VCaP (cell line): ENCODE measurements at regions not wholly inside any gene's neighbourhood (a gene's known extent, or its start where the extent isn't known, plus 50 kb on each side); places are given as distances from the start of the nearest gene placed in this dataset.
"Not testable (repeated sequence)": the region's sequence is repeated elsewhere in the genome, so short reads cannot be mapped to it uniquely, and the experiment has no call there.

Experiments
- H3K27ac ChIP-seq: fragments of 450-650 bp; 2 replicates; pipeline ENCODE4 v1.5.1; 2017
- TF ChIP-seq, protein P1 (sequence below): fragments of 450-650 bp; conservative IDR thresholded peaks from 2 replicates; pipeline ENCODE4 v1.5.1; 2017; ENCODE audit warnings: mild to moderate bottlenecking, moderate library complexity

DNA sequence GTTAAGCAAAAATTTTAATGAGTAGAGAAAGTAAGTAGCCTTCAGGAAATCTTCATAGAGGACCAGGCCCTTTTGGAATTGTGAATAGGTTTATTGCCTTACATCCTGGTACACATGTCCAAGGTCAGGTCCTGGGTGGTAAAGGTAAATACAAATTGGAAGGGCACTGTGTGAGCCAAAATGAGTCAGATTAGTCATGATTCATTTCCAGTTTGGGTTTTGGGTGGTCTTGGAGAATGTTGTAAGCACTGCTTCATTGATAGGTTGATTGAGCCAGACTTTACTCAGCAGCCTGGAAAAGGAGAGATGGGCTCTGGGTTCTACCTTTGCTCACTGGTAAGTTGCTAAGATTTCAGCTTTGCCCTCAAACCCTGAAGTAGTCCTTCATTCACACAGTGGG, 82.5 kb upstream of the ZNF169 start:
- TF ChIP-seq, protein P1, sequence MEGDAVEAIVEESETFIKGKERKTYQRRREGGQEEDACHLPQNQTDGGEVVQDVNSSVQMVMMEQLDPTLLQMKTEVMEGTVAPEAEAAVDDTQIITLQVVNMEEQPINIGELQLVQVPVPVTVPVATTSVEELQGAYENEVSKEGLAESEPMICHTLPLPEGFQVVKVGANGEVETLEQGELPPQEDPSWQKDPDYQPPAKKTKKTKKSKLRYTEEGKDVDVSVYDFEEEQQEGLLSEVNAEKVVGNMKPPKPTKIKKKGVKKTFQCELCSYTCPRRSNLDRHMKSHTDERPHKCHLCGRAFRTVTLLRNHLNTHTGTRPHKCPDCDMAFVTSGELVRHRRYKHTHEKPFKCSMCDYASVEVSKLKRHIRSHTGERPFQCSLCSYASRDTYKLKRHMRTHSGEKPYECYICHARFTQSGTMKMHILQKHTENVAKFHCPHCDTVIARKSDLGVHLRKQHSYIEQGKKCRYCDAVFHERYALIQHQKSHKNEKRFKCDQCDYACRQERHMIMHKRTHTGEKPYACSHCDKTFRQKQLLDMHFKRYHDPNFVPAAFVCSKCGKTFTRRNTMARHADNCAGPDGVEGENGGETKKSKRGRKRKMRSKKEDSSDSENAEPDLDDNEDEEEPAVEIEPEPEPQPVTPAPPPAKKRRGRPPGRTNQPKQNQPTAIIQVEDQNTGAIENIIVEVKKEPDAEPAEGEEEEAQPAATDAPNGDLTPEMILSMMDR = no peak

GRCh38 chr9:94178927-94179326, 80.2 kb upstream of the ZNF169 start:
- TF ChIP-seq, protein P1 = no peak
- no peak overlapping the region for H3K27ac ChIP-seq

More for the DNA sequence above, 82.5 kb upstream of the ZNF169 start:
- H3K27ac ChIP-seq = no peak overlapping the region

DNA sequence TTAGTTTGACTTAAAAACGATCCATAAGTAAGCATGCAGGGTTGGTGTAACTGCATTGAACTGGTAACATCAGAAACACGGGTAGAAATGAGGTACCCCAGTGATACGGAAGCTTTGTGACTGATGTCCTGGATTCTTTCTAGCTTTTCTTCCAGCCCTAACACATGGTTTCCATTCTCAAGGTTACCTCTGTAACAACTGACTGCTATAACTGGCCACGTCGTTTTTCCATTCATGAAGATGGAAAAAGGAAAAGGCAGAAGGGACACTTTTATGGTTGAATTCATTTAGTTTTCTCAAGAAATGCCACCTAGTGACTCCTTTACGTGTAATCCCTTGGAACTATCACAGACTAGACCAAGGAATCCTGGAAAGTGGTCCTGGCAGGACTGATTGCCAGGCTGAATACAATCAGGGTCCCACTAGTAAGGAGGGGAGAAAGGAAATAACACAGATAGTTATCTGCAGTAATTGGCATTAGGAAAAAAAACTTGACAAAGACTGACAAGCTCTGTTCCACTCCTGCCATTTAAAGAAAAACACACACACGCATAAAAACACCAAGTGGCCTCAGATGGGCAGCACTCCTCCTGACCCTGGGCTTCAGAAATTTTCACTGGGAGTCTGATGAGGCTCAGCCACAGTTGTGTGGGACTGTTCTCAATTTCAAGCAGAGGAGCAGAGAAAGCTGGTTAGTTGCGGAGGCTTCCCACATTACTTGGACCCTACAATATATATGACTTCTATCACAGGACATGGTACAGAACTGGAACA, 77.5 kb upstream of the ZNF169 start:
- no peak overlapping the region for H3K27ac ChIP-seq
- TF ChIP-seq, protein P1 = no peak

- no peak overlapping the region for H3K27ac ChIP-seq
- TF ChIP-seq, protein P1 = no peak
These were observed 76.6 kb upstream of the ZNF169 start for GRCh38 chr9:94182532-94182931.

GRCh38 chr9:94183240-94183999, 75.7 kb upstream of the ZNF169 start:
- no peak overlapping the region for H3K27ac ChIP-seq
- TF ChIP-seq, protein P1 = no peak

DNA sequence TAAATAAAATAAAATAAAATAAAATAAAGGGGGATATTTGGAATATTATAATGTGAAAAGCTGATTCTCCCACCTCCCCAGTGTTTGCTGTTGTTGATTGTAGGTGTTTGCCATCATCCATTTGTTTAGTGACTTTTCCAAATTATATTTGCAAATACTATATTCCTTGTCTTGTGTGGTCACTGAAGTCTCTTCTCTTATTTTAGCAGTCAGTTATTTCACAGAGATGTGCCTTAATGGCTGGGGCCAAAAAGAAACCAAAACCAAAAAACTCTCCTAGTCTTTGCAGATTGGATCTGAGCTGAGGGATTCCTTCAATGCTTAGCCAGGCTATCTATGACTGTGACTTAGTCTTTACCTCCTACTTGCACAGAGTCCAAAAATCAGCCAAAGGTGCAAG, 70.9 kb upstream of the ZNF169 start:
- H3K27ac ChIP-seq = no peak overlapping the region
- TF ChIP-seq, protein P1 = no peak

DNA sequence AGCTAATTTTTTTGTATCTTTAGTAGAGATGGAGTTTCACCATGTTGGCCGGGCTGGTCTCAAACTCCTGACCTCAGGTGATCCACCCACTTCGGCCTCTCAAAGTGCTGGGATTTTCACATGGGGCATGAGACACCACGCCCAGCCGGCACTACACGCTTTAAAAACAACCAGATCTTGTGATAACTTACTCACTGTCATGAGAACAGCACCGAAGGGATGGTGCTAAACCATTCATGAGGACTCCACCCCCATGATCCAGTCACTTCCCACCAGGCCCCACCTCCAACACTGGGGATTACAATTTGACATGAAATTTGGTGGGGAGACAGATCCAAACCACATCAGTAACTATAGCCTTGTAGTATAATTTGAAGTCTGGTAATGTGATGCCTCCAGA, 67.4 kb upstream of the ZNF169 start:
- not testable (repeated sequence) for H3K27ac ChIP-seq

GRCh38 chr9:94198414-94198813, 60.7 kb upstream of the ZNF169 start:
- no peak overlapping the region for H3K27ac ChIP-seq

More at GRCh38 chr9:94198414-94198813, 60.7 kb upstream of the ZNF169 start:
- TF ChIP-seq, protein P1 = no peak
